ENCODE measurements at regions not wholly inside any gene's neighbourhood (a gene's known extent, or its start where the extent isn't known, plus 50 kb on each side); places are given as distances from the start of the nearest gene placed in this dataset.
"Not testable (repeated sequence)": the region's sequence is repeated elsewhere in the genome, so short reads cannot be mapped to it uniquely, and the experiment has no call there.

- DNase-seq (ENCODE audit: low spot score): not testable (repeated sequence)
These were observed 234.9 kb upstream of the PLGLB2 start for GRCh38 chr2:87512864-87513530.

DNA sequence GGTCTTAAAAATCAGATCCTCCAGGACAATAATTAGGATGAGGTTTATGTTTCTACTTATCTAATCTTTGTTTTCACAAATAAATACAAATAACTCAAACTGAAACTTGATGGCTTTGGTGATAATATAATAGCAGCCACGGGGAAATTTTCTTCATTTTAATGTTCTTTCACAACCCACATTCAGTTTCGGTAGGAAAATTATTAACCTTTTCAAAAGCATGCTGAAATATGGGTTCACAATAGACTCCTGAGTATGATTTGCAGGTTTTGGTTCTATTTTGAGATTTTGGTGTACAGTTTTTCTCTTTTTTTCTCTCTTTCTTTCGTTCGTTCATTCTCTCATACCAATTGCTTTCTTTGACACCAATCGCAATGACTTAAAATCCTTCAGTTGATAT is 233.9 kb upstream of the PLGLB2 start:
- DNase-seq (ENCODE audit: low spot score): not testable (repeated sequence)

DNA sequence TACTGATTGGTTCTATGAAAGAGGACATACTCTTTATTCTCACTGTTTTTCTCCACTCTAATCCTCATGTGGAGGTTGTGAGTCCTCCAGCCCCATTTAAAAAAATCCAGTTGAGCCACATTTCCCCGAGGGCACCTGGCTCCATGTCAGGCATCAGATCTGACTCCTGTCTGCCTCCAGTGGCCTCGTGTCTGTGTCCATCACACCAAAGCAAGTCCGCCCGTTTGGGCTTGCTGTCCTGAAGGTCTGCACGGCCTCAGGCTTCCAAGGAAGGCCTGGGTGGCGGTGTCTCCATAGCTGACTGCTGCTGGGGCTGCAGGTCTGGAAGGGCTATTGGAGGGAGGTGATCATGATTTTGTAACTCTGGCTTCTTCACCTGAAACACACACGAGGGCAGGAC is 233.4 kb upstream of the PLGLB2 start:
- not testable (repeated sequence) for DNase-seq (ENCODE audit: low spot score)

GRCh38 chr2:87515226-87515625 is 232.7 kb upstream of the PLGLB2 start:
- not testable (repeated sequence) for DNase-seq (ENCODE audit: low spot score)

DNA sequence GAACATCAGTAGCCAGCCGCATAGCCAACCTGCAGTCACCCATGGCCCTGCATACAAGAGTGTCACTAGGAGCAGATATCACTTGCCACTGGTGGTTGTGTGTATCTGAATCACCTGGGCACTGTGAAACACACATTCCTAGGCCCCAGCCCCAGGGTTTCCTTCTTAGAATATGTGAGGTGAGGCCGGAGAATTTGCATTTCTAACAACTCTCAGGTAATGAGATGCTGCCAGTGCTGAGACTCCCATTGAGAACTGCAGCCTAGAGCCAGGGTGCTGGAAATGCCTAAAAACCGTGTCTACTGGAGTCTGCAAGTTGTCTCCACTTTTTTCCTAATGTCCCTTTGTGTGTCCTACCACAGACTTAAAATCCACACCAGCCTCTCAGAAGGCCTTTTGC is 232.0 kb upstream of the PLGLB2 start:
- not testable (repeated sequence) for DNase-seq (ENCODE audit: low spot score)

GRCh38 chr2:87516369-87516967 is 231.4 kb upstream of the PLGLB2 start:
- DNase-seq (ENCODE audit: low spot score): not testable (repeated sequence)

DNA sequence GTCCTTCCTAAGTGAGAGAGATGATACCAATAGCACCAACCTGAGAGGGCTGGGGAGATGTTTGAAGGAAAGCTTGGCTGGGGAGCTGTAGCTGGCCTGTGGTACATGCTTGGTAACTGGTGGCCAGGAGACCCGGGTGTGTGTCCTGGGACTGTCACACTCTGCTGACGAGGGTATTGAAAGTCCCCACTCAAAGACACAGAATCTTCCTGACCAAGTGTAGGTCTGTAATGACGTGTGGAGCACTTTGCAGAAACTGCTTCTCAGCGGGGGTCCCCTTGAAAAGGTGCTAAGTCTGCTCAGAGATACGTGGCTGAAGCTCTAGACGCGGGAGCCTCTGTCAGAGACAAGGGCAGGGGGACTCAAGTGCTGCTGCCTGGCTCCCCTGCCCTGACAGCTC is 230.4 kb upstream of the PLGLB2 start:
- not testable (repeated sequence) for DNase-seq (ENCODE audit: low spot score)

DNA sequence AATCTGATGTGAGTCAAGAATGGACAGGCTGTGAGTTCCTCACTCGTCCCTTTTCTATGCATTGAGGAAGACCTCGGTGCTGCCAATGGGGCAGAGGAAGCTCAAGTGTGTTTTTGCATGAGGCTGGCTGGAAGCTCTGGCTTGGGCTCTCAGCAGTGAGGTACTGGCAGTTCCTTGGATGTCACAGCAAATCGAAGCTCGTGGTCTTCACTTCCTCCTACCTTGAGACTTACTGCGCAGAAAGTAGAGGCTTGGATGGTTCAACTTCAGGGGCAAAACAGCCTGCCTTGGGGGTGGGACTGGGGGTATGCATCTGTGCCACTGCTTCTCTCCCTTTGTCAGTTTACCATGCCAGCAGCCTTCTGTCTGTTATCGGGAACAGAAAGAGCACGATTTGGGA is 229.8 kb upstream of the PLGLB2 start:
- not testable (repeated sequence) for DNase-seq (ENCODE audit: low spot score)

DNA sequence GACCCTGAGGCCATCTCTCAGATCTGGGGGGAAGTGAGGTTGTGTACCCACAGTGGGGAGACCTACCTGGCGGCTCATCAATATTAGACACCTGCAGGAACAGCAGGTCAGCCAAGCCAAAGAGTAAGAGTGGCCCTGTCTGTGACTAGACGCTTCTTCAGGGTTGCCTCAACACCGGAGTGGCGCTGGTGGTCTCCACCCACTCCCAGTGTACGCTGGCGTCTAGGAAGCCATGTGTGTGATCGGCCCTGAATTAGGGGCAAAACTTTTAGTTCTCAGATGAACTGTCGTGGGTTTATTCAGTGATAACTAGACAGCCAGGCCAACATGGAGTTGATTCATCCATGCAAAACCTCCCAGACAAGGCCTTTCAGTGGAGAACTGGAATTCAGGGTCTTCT is 229.3 kb upstream of the PLGLB2 start:
- DNase-seq (ENCODE audit: low spot score): not testable (repeated sequence)

DNA sequence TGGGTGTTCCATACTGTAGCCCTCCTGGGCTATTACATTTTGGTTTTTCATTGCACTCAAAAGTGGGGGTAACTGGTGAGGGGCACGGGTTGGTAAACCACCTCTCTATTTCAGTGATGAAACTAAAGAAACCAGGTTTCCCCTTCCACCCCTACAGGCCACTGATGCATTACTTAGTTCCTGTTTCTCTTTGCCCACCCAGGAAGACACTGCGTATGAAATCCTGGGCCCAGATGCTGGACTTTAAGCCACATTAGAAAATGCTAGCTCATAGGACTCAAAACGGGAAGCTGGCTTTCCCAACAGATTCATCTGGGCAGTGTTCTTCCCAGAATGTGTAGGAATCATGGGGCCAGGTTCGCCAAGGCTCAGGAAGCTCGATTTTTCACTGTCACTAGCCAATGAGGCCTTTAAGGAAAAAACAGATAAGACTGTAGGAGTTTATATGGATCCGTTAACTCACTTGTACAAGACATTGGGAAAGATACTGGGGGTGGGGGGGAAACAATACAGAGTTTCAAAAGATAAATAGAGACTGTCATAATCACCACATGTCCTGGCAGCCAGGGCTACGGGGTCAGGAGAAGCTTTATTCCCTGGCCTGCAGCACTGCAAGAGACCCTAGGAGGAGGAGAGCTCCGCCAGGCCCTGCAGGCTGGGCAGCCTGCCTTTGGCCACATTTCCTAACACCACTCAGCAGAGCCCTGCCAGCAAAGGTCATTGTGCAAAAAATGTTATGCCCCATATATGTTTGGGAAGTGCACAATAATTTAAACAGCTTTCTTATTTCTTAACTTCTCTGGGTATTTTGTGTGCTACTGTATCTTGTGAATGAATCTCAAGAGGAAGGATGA is 228.5 kb upstream of the PLGLB2 start:
- not testable (repeated sequence) for DNase-seq (ENCODE audit: low spot score)

DNA sequence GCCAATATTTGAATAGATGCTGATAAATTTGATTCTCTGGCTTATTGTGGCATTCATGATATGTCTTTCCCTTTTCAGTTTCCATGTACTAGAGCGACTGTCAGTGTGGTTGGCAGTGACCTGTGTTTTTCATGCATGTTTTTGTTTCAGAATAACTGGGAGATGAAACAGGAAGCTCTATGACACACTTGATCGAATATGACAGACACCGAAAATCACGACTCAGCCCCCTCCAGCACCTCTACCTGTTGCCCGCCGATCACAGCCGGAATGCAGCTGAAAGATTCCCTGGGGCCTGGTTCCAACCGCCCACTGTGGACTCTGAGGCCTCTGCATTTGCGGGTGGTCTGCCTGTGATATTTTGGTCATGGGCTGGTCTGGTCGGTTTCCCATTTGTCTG is 226.8 kb upstream of the PLGLB2 start:
- not testable (repeated sequence) for DNase-seq (ENCODE audit: low spot score)

DNA sequence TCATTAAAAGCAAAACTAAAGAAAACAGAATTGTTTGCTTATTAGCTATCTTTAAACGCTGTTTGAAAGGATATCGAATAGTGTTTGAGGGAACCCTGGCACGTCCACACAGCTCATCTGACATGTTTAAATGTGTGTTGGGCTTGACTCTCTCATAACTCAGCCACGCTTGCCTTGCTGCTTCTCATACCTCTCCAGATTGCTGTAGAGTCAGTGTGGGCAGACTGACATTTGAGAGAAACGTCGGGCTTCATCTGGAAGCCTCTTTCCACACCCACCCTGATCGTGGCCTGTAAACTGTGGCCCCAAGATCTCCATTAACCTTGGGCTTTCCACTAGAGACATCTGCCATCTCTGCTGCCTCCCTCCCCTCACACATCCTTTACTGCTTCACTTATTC is 226.4 kb upstream of the PLGLB2 start:
- DNase-seq (ENCODE audit: low spot score): not testable (repeated sequence)

- not testable (repeated sequence) for DNase-seq (ENCODE audit: low spot score)
These were observed 223.2 kb upstream of the PLGLB2 start for GRCh38 chr2:87524619-87525188.

DNA sequence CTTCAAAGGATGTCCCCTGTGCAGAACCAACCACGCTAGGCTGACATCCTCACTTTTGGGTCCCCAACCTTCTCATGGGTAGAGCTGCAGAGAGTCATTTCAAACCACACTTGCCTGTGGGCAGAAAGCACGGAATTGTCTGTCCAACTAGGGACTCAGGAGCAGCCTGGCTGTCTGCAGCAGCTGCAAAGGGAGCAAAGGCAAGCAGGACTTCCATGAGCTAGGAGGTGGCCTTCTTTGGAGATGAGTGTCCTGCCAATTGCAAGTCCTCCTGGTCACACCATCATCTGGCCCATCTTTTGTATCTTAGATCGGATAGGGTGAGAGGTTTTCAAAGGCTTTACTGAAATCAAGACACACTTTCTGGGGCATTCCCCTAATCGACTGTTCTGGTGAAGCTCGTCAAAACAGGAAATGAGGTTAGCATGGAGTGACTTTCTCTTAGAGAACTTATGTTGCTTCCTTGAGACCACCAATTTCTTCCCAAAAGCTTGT is 222.3 kb upstream of the PLGLB2 start:
- DNase-seq (ENCODE audit: low spot score): not testable (repeated sequence)

GRCh38 chr2:87526258-87526657 is 221.6 kb upstream of the PLGLB2 start:
- DNase-seq (ENCODE audit: low spot score): not testable (repeated sequence)

DNA sequence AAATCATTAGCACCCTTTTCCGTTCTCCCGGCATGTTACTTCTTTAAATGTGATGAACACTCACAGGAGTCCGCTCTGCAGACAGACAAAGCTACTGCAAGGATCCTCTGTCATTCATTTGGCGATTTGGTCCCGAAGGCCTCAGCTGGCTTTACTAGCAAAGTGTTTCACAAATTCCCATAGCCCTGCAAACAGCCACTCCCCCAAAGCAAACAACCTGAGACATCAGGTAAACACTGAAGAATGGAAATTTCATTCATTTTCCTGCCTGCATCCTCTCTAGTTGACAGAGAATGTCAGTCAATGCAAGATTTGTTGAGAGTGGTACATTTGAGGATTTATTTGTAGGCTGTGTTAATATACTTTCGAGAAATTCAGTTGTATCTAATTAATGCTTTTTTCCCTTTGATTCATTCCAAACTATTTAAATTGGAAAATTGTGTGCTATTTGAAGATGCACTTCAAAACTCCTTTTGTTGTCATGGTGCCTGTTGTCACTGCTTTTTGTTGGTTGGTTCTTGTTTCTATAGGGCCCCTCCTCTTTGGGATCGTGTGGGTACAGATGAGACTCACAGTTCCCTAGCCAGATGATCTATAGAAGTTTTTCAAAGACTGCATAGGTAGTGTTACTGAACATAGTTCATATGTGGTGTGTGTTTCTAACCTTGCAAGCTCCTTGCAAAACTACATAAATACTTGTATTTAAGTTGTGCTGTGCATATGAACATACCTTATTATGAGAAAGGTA is 215.7 kb upstream of the PLGLB2 start:
- not testable (repeated sequence) for DNase-seq (ENCODE audit: low spot score)

DNA sequence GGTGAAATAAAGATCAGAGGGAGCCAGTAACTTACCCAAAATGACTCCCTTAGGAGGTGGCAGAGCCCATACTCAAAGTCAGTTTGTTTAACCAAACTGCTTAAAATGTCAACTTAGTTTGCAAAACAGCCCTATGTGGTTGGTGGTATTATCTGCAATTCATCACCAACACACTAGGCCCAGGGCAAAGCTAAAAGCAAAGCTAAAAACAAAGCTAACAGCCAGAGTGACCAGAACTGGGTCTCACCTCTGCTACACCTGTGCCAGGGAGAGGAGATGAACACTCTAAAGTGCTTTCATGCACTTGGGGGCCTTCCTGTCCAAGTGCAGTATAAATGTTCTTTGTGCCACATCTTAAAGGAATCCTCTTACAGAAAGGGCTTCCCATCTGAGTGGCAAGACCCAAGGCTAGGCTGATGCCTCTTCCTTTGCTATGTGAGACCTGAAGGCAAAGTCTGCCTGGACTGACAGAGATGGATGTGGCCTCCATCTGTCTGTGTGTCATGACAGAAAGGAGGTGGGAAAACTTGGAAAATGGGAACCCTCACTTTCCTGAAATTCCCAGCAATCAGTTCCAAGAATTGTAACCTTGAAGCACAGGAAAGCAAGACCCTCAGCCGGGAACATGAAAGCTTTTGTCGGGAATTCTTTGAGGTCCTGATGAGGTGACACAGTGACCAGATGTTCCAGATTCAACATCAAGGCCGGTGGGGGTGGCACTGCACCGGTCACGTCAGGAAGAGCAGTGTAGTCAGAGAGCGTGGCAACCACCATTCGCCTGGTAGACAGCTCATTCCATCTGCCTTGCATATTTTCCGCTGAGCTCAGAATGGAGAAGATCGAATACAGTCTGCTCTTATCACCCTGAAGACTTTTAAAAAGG is 214.3 kb upstream of the PLGLB2 start:
- not testable (repeated sequence) for DNase-seq (ENCODE audit: low spot score)

- DNase-seq (ENCODE audit: low spot score): not testable (repeated sequence)
These were observed 213.5 kb upstream of the PLGLB2 start for GRCh38 chr2:87534273-87534889.

DNA sequence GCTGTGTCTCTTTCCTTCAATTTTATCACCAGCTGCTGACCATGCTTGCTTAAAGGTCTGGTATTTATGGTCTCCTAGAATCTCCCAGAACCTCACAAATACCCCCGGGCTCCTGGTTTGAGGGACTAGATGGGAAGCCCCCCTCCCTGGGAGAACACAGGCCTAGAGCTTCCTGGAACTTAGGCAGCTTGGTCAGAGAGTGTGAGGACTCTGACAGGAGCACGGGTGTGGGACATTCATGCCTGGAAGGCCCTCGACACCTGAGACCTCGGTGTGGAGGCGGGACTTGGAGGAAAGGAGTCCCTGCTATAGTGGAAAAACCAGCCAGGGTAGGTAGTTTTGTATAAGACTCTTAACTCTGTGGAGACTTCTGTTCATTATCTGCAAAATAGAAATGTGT is 211.5 kb upstream of the PLGLB2 start:
- DNase-seq (ENCODE audit: low spot score): not testable (repeated sequence)

DNA sequence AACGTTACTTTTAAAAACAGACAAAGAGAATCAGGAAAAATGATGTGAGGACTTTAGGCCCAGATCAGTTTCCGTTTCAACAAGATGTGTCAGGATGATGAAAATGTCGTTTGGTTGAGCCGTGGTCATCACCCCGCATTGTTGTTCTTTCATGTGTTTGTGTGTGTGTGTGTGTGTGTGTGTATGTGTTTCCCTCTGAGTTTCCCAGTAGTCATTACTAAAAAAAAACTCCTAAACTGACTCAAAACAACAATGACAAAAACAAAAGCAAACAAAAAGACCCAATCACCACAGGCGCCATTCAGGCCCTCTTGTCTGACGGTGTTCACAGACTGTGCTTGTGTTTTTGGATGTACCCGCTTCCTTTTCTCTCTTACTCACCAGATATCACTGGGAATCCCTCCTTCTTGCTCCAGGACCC is 210.6 kb upstream of the PLGLB2 start:
- DNase-seq (ENCODE audit: low spot score): not testable (repeated sequence)

All from ureter (tissue), 1 donor.